GM12878 (cell line): ENCODE measurements at regions not wholly inside any gene's neighbourhood (a gene's known extent, or its start where the extent isn't known, plus 50 kb on each side); places are given as distances from the start of the nearest gene placed in this dataset.

ENCODE experiments used
- ATAC-seq: fragments of 200-7000 bp; cut with Tn5 transposase; 3 replicates; pipeline ENCODE4 v1.9.1; 2020; ENCODE audit warnings: mild to moderate bottlenecking, moderate library complexity
- BruUV-seq: library from RNA; stranded (reverse); fragments of 400-500 nt; replicated peaks from 2 replicates; lab custom pipeline; 2021; lab: Mats Ljungman, UMichigan
- CTCF ChIA-PET: fragments of 300-600 bp; sonication (Branson Sonifier 250); formaldehyde crosslinking; extraction: SDS; loops from one replicate; lab custom pipeline; 2021; ENCODE audit warnings: inconsistent platforms; lab: Yijun Ruan, JAX
- POLR2A ChIA-PET: fragments of 350-600 bp; formaldehyde crosslinking; extraction: SDS; loops from one replicate; lab custom pipeline; 2021; ENCODE audit warnings: inconsistent platforms; lab: Charles Lee
- RAD21 ChIA-PET: fragments of 300-600 bp; sonication (Branson Sonifier 250); formaldehyde crosslinking; loops from one replicate; lab custom pipeline; 2023; ENCODE audit warnings: antibody characterized with exemption; ENCODE audit not compliant: unreplicated experiment; lab: Charles Lee
- SMC1A ChIA-PET: fragments of 300-600 bp; sonication (Branson Sonifier 250); formaldehyde crosslinking; loops from one replicate; lab custom pipeline; 2023; ENCODE audit not compliant: unreplicated experiment, uncharacterized antibody; lab: Charles Lee
- DNase-seq: peaks from one replicate; pipeline ENCODE4 v3.0.0-alpha.2; 2011; ENCODE audit warnings: low read depth, low spot score
- FAIRE-seq: peaks from 3 replicates; lab custom pipeline; 2011; peaks lifted over from hg19 to GRCh38; lab: Jason Lieb, UNC
- H2AFZ ChIP-seq: 2 replicates; pipeline ENCODE4 v1.6.0; 2011; ENCODE audit warnings: low read depth, low read length, control low read depth; ENCODE audit not compliant: control insufficient read depth
- H3K27ac ChIP-seq: 2 replicates; pipeline ENCODE4 v1.5.1; 2011; ENCODE audit warnings: control low read depth; ENCODE audit not compliant: control insufficient read depth, insufficient read depth
- H3K27me3 ChIP-seq, 2 experiments: replicated peaks in 1 of 2; 2 replicates each; pipeline versions ENCODE4 v1.6.0 to v1.6.1; 2011; ENCODE audit warnings: low read length in 1 of 2; ENCODE audit not compliant: control insufficient read depth in 2 of 2, insufficient read depth in 2 of 2
- H3K36me3 ChIP-seq, 2 experiments: 2 replicates each; pipeline ENCODE4 v1.5.1; 2011; ENCODE audit warnings: low read length in 1 of 2; ENCODE audit not compliant: control insufficient read depth in 2 of 2, insufficient read depth in 2 of 2
- H3K4me1 ChIP-seq: 2 replicates; pipeline ENCODE4 v1.6.1; 2011; ENCODE audit warnings: mild to moderate bottlenecking, low read length, moderate library complexity, mixed read lengths; ENCODE audit not compliant: control insufficient read depth, insufficient read depth
- H3K4me2 ChIP-seq: 2 replicates; pipeline ENCODE4 v1.6.0; 2011; ENCODE audit warnings: control low read depth; ENCODE audit not compliant: control insufficient read depth, insufficient read depth
- H3K4me3 ChIP-seq: fragments of 200-600 bp; sonication (generic); 2 replicates; pipeline ENCODE4 v1.5.1; 2016
- H3K79me2 ChIP-seq: 2 replicates; pipeline ENCODE4 v1.6.0; 2011; ENCODE audit warnings: low read length; ENCODE audit not compliant: control insufficient read depth, insufficient read depth
- H3K9ac ChIP-seq: 2 replicates; pipeline ENCODE4 v1.8.0; 2011; ENCODE audit warnings: low read length, control low read depth, mixed read lengths; ENCODE audit not compliant: control insufficient read depth, insufficient read depth
- H3K9me3 ChIP-seq: replicated peaks from 3 replicates; pipeline ENCODE4 v1.5.1; 2011; ENCODE audit warnings: mild to moderate bottlenecking, low read length; ENCODE audit not compliant: control insufficient read depth, insufficient read depth
- H4K20me1 ChIP-seq: 2 replicates; pipeline ENCODE4 v1.6.0; 2011; ENCODE audit not compliant: control insufficient read depth, insufficient read depth
- CEBPB ChIP-seq, 2 experiments: fragments of 150-350 bp in 1 of 2; IDR thresholded peaks; 2 replicates each; pipeline ENCODE4 v1.6.1; 2012 to 2014; ENCODE audit warnings: low read depth in 2 of 2, low read length in 2 of 2, borderline replicate concordance in 1 of 2, inconsistent platforms in 1 of 2
- CHD1 ChIP-seq: IDR thresholded peaks from 2 replicates; pipeline ENCODE4 v1.6.1; 2012; ENCODE audit warnings: low read depth, low read length, improper control_type of control experiment
- CHD4 ChIP-seq: fragments of 200-600 bp; sonication (generic); IDR thresholded peaks from 2 replicates; pipeline ENCODE4 v1.6.1; 2016; ENCODE audit warnings: mild to moderate bottlenecking
- CREB1 ChIP-seq: IDR thresholded peaks from 2 replicates; pipeline ENCODE4 v1.6.1; 2012; ENCODE audit warnings: low read depth, mild to moderate bottlenecking, inconsistent platforms
- CREM ChIP-seq: IDR thresholded peaks from 2 replicates; pipeline ENCODE4 v1.6.1; 2014; ENCODE audit warnings: antibody characterized with exemption, low read depth
- FOXM1 ChIP-seq: IDR thresholded peaks from 2 replicates; pipeline ENCODE4 v1.6.1; 2012; ENCODE audit warnings: low read depth, mild to moderate bottlenecking, inconsistent platforms, low read length, moderate library complexity
- MYC ChIP-seq: IDR thresholded peaks from 2 replicates; pipeline ENCODE4 v1.6.1; 2011; ENCODE audit warnings: mild to moderate bottlenecking, low read length, moderate library complexity, inconsistent platforms; ENCODE audit not compliant: insufficient read depth, insufficient replicate concordance, insufficient read length, severe bottlenecking
- NBN ChIP-seq: fragments of 450-650 bp; IDR thresholded peaks from 2 replicates; pipeline ENCODE4 v1.6.1; 2016
- NFIC ChIP-seq: IDR thresholded peaks from 2 replicates; pipeline ENCODE4 v1.6.1; 2012; ENCODE audit warnings: low read depth, mild to moderate bottlenecking, inconsistent platforms, low read length, moderate library complexity
- NR2C1 ChIP-seq: fragments of 450-650 bp; IDR thresholded peaks from 2 replicates; pipeline ENCODE4 v1.6.1; 2017; ENCODE audit warnings: antibody characterized with exemption, mild to moderate bottlenecking, moderate library complexity
- TBL1XR1 ChIP-seq: IDR thresholded peaks from 2 replicates; pipeline ENCODE4 v1.6.1; 2012; ENCODE audit warnings: low read depth, low read length, improper control_type of control experiment
- ZBTB4 ChIP-seq: fragments of 450-650 bp; formaldehyde crosslinking; IDR thresholded peaks from 2 replicates; pipeline ENCODE4 v1.4.0; 2022; ENCODE audit warnings: mild to moderate bottlenecking, moderate library complexity
- WGBS: methylation state at CpG from one replicate; pipeline ENCODE4 v1.1.6; 2016; ENCODE audit warnings: low lambda C conversion rate; ENCODE audit not compliant: insufficient replicate concordance, insufficient coverage; ENCODE audit errors: missing lambda C conversion rate; 5-methylcytosine and 5-hydroxymethylcytosine counted together
- in situ Hi-C: fragments of 300-500 bp; cut with MboI; formaldehyde crosslinking; loops from 9 replicates; pipeline ENCODE4 v1.14.3; 2018; ENCODE audit warnings: mixed read lengths
- intact Hi-C: fragments of 100-400 bp; cut with micrococcal nuclease; formaldehyde crosslinking; loops from one replicate; pipeline ENCODE4 v1.14.2; 2022; ENCODE audit not compliant: unreplicated experiment
- TF ChIP-seq, protein P1 (sequence below): IDR thresholded peaks from 2 replicates; pipeline ENCODE4 v1.6.1; 2012; ENCODE audit warnings: low read depth, low read length, improper control_type of control experiment

DNA sequence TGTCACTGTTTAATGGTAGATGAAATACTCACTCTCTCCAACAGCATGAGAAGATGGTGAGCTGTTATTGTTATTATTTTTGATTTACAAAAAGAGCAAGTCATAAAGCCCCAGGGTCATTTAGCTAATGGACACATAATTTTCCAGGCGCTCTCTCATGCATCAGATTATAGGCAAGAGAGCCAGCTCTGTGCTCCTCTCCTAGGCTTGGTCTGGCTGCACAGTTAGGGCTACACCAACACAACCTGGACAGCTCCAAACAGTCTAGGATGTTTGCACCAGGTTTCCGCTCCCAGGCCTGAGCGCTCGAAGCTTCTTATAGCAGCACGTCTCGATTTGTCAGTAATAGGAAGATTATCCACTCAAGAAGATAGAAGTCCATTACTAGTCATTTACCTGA is 123.7 kb downstream of the FAM43A start:
- ChIA-PET SMC1A (no interaction called here), RAD21 (no interaction called here), CTCF (interaction anchor here (1.0 to 1.3 kb wide), 2 partner anchors 9 to 127 kb away, joined by 3 to 4 read pairs; no protein-coding TSS in a partner anchor), POLR2A (no interaction called here)
- H3K36me3 ChIP-seq: no peaks in the 10 kb centered on the region
- no peak overlapping the region for H3K27ac ChIP-seq
- WGBS: 89% methylated on average over 6 of the region's 6 CpGs
- no peaks in the 10 kb centered on the region for H4K20me1 ChIP-seq
- ATAC-seq (no peak), FAIRE-seq (no peak), DNase-seq (no peak)
- peaks cover 9 to 12% of the 10 kb centered on the region in 2 experiments; a peak in 3 of 4 replicates for H3K27me3 ChIP-seq
- no peak overlapping the region for H2AFZ ChIP-seq
- no peaks in the 10 kb centered on the region for H3K4me1 ChIP-seq
- no peaks in the 10 kb centered on the region for H3K79me2 ChIP-seq
- no TSS peak for BruUV-seq
- intact Hi-C loops (no loop called here), in situ Hi-C loops (no loop called here)
- H3K4me3 ChIP-seq: no peak overlapping the region
- H3K4me2 ChIP-seq: no peak overlapping the region
- no peak overlapping the region for H3K9ac ChIP-seq
- H3K9me3 ChIP-seq: no peaks in the 10 kb centered on the region
- TF ChIP-seq NR2C1: no peak
- no peak for TF ChIP-seq NBN
- no peak for TF ChIP-seq CHD4
- TF ChIP-seq, protein P1, sequence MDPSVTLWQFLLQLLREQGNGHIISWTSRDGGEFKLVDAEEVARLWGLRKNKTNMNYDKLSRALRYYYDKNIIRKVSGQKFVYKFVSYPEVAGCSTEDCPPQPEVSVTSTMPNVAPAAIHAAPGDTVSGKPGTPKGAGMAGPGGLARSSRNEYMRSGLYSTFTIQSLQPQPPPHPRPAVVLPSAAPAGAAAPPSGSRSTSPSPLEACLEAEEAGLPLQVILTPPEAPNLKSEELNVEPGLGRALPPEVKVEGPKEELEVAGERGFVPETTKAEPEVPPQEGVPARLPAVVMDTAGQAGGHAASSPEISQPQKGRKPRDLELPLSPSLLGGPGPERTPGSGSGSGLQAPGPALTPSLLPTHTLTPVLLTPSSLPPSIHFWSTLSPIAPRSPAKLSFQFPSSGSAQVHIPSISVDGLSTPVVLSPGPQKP: no peak
- TF ChIP-seq NFIC: no peak
- TF ChIP-seq CREM: no peak

DNA sequence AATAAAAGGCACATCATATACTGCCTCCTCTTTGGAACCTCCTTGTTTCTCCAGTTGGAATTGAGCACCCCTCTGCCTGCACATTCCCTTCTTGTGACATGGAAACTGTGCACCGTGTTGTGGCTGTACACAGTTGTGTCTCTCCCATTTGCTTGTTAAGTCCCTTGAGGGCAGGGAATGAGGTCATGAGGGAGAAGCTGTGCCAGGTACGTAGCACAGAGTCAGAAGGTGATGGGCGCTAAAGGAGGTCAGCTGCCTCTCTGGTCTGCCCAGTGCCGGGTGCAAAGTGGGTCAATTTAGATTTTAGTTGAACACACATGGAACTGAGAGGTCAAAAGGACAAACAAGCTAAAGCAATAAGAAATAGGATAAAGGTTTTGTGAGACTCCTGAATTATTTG is 124.4 kb downstream of the FAM43A start:
- intact Hi-C loops: no loop called here
- RAD21 ChIA-PET: no interaction called here
- no peak for FAIRE-seq
- Histone ChIP-seq H2AFZ (no peak overlapping the region), H3K27me3 (peaks cover 6 to 12% of the 10 kb centered on the region in 2 experiments; a peak in 3 of 4 replicates), H3K27ac (no peak overlapping the region), H3K4me1 (no peaks in the 10 kb centered on the region), H3K4me3 (no peak overlapping the region), H3K4me2 (no peak overlapping the region), H3K36me3 (no peaks in the 10 kb centered on the region), H3K9ac (no peak overlapping the region), H3K9me3 (no peaks in the 10 kb centered on the region), H3K79me2 (no peaks in the 10 kb centered on the region), H4K20me1 (no peaks in the 10 kb centered on the region)
- no TSS peak for BruUV-seq
- DNase-seq: no peak
- CTCF ChIA-PET: no interaction called here
- no peak for ATAC-seq
- POLR2A ChIA-PET: interaction anchor here (1.3 kb wide), 1 partner anchor 14 kb away, joined by 3 read pairs; no protein-coding TSS in a partner anchor
- in situ Hi-C loops: no loop called here
- WGBS: 20% methylated on average over 4 of the region's 4 CpGs
- SMC1A ChIA-PET: no interaction called here
- TF ChIP-seq MYC (no peak), ZBTB4 (no peak), CHD1 (no peak), TBL1XR1 (no peak), FOXM1 (no peak), CREB1 (no peak), CEBPB (IDR thresholded peaks at IDR 0.05; ENCODE audit: borderline replicate concordance in 1 of 2, low read depth in 2 of 2, low read length in 2 of 2) (no peak)
